ENCODE measurements at regions not wholly inside any gene's neighbourhood (a gene's known extent, or its start where the extent isn't known, plus 50 kb on each side); places are given as distances from the start of the nearest gene placed in this dataset.

GRCh38 chr7:67724955-67725354 lies 728.3 kb downstream of the TYW1 start:
- TF ChIP-seq CTCF (IDR thresholded peaks at IDR 0.05; ENCODE audit: control insufficient read depth, extremely low read depth, insufficient read depth), result no peak

GRCh38 chr7:67725423-67725822 lies 728.8 kb downstream of the TYW1 start:
- no peak overlapping the region for H3K4me3 ChIP-seq (ENCODE audit: low read depth, low read length)
- DNase-seq (ENCODE audit: low read depth), result no peak
- TF ChIP-seq CTCF (IDR thresholded peaks at IDR 0.05; ENCODE audit: control insufficient read depth, extremely low read depth, insufficient read depth), result no peak

More at GRCh38 chr7:67724955-67725354, 728.3 kb downstream of the TYW1 start:
- no peak overlapping the region for H3K4me3 ChIP-seq (ENCODE audit: low read depth, low read length)
- no peak for DNase-seq (ENCODE audit: low read depth)

GRCh38 chr7:67729771-67730170 lies 733.1 kb downstream of the TYW1 start:
- DNase-seq (ENCODE audit: low read depth), result no peak
- no peak for TF ChIP-seq CTCF (IDR thresholded peaks at IDR 0.05; ENCODE audit: control insufficient read depth, extremely low read depth, insufficient read depth)
- no peak overlapping the region for H3K4me3 ChIP-seq (ENCODE audit: low read depth, low read length)

GRCh38 chr7:67731704-67732103 lies 735.1 kb downstream of the TYW1 start:
- no peak for DNase-seq (ENCODE audit: low read depth)

GRCh38 chr7:67732898-67733297 lies 736.3 kb downstream of the TYW1 start:
- no peak for DNase-seq (ENCODE audit: low read depth)
- no peak for TF ChIP-seq CTCF (IDR thresholded peaks at IDR 0.05; ENCODE audit: control insufficient read depth, extremely low read depth, insufficient read depth)
- no peak overlapping the region for H3K4me3 ChIP-seq (ENCODE audit: low read depth, low read length)

More at GRCh38 chr7:67731704-67732103, 735.1 kb downstream of the TYW1 start:
- no peak overlapping the region for H3K4me3 ChIP-seq (ENCODE audit: low read depth, low read length)
- no peak for TF ChIP-seq CTCF (IDR thresholded peaks at IDR 0.05; ENCODE audit: control insufficient read depth, extremely low read depth, insufficient read depth)

- TF ChIP-seq CTCF (IDR thresholded peaks at IDR 0.05; ENCODE audit: control insufficient read depth, extremely low read depth, insufficient read depth), result no peak
- no peak for DNase-seq (ENCODE audit: low read depth)
- H3K4me3 ChIP-seq (ENCODE audit: low read depth, low read length), result no peak overlapping the region
Measured at GRCh38 chr7:67738145-67738544, 741.5 kb downstream of the TYW1 start.

GRCh38 chr7:67738958-67739357 lies 742.3 kb downstream of the TYW1 start:
- no peak overlapping the region for H3K4me3 ChIP-seq (ENCODE audit: low read depth, low read length)
- no peak for DNase-seq (ENCODE audit: low read depth)
- no peak for TF ChIP-seq CTCF (IDR thresholded peaks at IDR 0.05; ENCODE audit: control insufficient read depth, extremely low read depth, insufficient read depth)

Measured in LNCaP clone FGC (cell line).